HG03280 (cell line): ENCODE measurements at regions not wholly inside any gene's neighbourhood (a gene's known extent, or its start where the extent isn't known, plus 50 kb on each side); places are given as distances from the start of the nearest gene placed in this dataset.
"Not testable (repeated sequence)": the region's sequence is repeated elsewhere in the genome, so short reads cannot be mapped to it uniquely, and the experiment has no call there.

Experiments used
- ATAC-seq: cut with Tn5 transposase; IDR thresholded peaks from one replicate; pipeline ENCODE4 v1.9.1; 2021; ENCODE audit warnings: mild to moderate bottlenecking, moderate library complexity; ENCODE audit not compliant: unreplicated experiment

DNA sequence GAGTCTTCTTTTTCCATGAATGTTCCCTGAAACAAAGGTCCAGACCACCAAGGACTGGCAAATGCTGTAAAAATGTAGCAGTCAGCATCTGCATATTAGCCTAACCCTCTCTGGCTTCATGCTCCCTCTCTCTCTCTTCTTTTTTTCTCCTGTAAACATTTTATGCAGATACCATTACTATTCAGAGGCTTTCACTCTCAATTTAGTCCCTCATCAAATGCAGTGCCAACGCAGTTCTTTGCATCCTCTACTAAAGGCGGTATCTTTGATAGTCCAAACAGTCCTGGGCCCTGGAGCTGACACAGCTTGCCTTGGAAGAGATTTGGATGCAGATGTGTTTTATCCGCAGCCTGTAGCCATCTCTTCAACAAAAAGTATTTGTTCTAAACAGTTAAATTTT is 167.1 kb upstream of the MMS22L start:
- ATAC-seq, result no peak

DNA sequence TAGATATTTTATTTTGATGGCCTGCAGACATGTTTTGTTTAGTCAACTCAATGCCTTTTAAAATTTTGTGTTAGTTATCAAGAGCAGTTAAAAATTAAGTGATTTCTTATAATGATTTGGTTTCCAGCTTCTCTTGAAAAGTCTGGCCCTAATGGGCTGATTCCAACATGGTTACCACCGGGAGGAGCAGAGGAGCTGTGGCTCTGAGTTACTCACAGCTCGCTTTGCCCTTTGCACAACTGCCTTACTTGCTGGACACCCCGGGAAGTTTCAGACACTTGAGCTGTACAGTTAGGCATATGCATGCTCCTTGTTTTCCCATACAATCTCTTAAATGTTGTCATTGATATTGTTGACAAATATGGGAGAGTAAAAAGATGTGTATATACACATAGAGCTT is 173.1 kb upstream of the MMS22L start:
- ATAC-seq, result no peak

DNA sequence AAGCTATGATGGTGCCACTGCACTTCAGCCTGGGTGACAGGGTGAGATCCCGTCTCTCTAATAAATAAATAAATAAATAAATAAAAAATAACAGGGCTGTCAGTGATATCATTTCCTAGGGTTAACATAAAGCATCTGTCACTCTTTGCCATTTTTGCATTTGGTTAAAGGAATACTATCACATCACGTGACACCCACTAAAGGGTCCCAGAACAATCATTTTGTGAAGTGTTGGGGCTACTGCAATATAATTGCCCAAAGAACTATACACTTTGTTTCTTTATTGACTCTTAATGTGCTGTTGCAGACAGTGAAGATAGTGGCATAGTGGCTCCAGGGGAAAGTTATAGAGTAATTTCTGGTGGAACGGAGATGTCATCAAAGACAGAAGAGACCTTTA is 176.5 kb upstream of the MMS22L start:
- ATAC-seq, result no peak

DNA sequence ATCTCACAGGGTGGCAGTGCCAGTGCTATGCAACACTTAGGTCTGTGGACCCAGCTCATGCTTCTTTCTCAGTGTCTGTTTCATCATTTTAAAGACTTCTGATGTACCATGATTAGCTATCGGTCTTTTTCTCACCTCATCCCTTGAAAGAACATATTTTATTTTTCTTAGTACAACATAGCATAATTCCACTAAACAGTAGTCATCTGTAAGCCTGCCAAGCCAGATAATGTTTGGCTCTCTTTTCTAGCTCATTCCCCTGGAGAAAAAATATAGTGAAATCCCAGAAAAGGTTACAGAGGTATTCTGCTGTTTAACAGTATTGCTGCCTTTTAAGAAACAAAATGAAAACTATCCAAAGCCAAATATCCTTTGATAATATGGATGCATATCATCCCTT is 177.0 kb upstream of the MMS22L start:
- ATAC-seq, result no peak

DNA sequence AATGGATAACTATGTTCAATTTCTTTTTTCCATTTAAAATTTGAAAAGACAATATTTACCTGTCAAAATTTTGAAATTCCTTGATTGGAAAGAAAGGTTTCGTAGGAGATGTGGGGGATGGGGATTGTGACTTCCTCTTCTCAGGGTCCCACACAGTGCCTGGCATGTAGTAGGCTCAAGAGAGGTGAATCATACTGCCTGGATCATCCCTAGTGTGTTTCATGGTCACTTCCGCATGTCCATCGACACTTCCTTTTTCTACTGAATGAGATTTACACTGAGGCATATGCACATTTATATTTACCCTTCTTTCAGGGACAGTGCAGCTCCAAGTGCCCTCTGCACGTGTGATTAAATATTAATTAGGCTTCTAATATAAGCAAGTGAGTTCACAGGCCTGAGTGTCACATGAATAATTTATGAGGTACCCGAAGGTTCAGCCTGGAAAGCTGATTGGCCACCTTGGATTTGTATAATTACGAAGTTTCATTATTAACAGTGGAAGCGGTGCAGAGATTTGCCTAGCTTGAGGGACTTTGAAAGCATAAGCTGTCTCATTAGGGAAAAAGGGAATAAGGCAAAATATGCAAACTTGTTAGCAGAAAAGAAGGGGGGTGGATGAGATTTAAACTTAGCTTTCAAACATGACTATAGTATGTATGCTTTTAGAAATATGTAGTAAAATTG is 177.5 kb upstream of the MMS22L start:
- ATAC-seq, result no peak

DNA sequence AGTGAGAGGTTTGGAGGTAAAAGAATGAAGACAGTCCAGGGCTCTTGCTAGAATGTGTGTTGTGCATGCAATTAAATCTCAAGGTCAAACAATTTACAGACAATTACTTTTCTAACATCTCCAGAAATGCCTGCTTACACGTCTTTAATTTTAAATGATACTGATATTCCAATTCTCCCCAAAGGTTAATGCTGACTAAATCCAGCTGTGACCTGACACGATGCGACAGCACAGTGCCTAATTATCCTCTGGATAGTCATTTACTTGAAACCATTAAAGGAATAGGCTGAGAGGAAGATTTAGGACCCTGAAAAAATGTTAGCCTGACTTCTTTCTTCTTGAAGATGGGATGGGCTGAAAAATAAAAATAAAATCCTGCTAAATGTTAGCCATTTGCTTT is 178.2 kb upstream of the MMS22L start:
- no peak for ATAC-seq

DNA sequence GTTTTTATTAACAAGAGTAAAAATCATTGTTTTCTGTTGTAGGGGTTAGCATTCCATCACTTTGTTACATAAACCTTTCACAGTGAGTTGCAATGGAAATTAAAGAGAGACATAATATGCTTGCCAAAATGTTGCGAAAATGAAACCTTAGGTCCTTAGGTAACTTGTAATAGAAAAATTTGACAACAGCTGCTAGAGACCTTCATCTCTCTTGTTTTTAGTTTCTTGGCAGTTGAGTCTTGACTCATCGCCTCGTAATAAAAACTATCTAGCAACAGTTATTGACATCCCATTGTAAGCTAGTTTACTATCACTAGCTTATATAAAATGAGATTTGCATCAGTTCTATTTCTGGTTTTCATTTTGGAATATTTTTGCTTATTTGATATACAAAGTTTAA is 179.0 kb upstream of the MMS22L start:
- no peak for ATAC-seq

DNA sequence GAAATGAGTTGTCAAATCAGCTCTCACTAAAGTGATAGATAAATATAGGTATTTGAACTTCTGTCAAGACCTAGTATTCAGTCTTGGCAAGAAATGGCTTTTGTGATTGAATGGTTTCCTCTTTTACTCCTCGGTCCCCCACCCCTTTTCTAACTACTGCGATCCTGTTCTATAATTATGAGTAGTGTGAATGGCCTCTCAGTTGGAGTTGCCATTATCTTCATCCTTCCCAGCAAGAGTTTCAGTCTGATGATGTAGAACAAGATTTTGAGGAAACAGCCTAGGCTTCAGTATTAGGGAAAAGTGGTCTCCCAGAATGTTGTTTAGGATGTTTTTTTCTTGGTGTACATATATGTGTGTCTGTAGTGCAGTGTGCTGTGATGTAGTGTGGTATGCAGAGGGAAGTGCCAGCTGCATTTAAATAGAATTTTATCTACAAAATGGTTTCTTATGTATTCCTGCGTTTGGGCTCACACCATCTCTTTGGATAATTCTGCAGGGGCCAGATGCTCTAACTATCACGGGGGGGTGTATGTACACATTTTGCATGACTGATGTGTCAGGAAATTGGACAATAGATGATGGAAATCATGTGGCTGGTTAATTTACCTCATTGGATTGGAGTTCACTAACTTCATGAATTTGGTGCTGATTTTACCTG is 180.1 kb upstream of the MMS22L start:
- ATAC-seq, result no peak

DNA sequence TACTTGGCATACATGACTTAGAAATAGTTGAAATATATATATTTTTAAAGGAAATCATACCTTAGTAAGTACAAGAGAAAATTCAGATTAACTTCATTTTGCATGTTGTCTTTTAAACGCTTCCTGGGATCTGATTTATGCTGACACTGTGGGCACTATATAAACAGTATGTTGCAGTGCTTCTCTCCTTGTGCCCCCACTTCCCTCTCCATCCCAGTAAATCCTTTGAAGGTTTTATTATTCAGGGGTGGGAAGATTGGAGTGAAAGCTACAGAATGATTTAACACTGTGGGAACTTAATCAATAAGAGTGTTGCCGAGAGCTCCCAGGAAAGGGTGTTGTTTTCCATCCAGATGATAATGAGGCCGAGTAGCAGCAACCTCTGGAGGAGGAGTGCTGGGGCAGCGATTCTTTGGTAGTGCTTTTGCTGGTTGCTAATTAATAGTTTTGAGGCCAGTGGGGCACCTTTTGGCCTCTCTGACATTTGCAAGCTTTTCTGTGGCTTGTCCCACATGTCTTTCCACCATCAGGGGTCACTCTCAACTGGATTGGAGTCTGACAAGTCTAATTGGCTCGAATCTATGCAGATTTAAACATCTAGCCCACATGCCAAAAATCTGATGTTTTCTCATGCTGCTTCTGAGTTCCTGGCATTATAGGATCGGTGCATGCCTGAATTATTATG is 183.0 kb upstream of the MMS22L start:
- no peak for ATAC-seq

DNA sequence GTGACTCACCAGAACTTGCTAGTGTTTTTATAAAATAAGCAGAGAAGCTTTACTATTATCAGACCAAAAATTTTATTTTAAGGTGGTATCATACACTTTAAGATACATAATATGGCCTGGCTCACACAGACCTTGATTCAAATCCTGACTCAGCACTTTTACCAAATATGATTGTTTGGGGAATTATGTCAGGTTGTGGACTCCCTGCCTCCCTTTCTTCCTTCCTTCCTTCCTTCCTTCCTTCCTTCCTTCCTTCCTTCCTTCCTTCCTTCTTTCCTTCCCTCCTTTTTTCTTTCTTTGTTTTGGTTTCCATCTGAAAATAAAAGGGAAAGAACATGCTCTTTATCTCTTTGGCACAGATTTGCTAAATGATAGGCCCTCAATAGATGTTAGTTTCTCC is 186.0 kb upstream of the MMS22L start:
- ATAC-seq, result no peak

DNA sequence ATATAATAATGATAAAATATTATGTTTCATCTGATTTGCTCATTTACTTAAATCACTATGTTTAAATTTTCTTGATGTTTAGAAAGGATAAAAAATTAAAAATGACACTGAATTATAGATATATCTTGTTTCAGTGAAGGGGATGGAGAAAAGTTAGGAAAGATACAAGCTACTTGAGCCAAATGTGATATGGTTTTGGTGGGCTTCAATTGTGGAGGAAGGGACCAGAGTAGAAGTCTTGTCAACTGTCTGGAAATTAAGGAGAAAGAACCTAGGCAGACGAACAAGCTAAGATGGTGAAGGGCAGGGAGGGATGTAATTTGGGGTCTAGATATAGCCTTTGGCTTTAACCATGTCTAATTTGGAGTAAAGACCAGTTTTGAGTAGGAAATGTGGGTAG is 186.4 kb upstream of the MMS22L start:
- no peak for ATAC-seq

DNA sequence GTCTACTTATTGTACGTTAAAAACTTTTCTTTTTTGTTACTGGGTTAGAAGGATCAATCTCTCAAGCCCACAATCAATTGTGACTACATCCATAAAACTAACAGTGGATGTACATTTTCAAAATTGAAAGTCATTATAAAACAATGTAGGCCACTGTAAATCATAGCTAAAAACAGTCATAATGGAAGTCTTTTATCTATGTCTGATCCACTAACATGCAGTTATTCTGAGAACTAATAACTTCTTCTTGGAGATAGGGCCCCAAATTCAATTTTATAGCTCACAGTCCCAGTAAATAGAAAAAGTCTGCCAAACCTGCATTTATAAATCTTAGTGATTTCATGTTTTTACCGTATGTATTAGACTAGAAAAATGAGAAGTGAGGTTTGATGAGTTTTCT is 187.3 kb upstream of the MMS22L start:
- ATAC-seq, result no peak

DNA sequence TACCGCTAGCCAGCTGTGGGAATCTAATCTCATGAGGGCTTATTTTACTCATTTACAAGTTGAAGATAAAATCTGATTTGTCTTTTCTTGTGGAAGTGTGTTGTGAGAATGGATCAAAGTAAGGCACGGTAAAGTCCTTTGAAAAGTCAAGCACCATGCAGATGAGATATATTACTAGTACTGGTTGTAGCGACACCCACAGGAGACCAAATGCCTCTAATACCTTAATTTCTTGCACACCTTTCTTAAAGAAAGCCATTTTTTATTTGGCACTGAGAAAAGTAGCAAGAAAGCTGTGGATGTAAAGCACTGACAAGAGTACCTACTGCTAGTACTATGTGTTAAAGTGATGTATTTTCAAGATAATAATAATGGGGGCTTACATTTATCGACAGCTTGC is 191.0 kb upstream of the MMS22L start:
- ATAC-seq, result no peak

DNA sequence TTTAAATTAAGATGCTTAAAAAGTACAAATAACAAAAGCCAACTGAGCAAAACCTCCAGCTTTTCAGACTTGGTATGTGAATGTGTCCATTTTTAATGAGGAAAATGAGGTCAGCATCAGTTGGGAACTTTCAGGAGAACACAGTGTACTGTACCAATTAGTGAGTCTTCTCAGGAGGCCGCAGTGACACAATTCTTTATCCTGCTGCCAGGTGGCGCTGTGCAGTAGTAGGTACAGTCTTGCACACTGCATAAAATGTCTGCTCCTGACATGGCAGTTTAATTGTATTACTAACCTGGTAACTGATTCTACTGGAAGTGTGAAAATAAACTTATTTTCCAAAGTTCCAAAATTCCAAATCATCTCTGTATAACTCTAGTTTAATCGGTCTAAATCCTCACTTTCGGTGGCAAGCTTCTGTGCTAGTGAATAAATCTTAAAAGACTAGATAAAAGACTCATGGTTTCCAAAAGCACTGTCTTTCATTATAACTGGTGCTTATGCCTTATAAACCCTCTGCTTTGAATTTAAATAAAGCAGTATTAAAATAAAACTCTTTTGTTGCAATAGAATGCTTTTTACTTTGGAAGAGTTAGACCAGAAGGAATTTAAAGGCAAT is 214.8 kb upstream of the MMS22L start:
- ATAC-seq, result peak; percentile 99

DNA sequence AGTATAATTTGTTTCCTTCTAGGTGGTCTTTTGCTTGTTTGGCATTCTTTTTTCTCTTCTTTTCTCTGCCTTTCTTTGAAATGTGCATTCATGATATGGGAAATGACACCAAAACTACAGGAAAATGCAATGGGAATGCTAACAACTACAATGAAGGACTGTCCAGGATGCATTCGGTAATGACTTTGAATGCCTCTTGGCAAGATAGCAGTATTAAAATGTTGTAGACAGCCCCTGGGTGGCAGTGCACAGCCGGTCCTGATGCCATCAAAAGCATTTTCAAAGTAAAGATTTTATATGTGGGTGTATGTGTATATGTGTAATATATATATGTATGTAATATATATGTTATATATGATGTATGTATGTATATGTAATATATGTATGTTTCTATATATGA is 218.8 kb upstream of the MMS22L start:
- ATAC-seq, result no peak

DNA sequence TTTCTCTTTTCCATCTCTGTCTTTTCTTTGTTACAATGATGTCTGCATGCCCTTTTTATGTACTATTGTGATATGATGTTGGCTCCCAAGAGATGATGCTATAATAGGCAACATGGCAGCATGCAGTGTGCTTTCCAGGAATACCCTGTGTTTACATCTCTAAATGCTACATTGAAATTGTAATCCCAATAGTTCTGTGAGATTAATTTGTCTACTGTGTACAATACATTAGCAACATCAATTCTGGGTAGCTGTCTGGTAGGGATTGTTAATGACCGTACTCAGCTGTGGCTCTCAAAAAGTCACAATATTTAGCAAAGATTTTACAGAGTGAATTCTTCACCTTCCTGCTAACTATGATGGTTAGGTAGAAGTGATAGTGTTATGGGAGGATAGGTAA is 225.6 kb upstream of the MMS22L start:
- ATAC-seq, result no peak

DNA sequence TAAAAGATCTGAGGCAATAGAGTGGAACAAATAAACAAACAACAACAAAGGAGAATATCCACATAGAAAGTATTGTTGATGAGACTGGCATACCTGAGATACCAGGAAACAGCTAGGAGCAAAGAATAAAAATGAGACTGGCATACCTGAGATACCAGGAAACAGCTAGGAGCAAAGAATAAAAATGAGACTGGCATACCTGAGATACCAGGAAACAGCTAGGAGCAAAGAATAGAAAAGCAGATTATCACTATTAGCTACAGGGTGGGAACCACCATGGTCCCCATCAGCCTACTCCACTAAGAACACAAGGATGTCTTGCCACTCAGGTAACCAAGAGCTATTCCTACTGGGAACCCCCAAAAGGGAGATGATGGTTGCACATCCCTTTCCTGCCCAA is 230.2 kb upstream of the MMS22L start:
- ATAC-seq, result not testable (repeated sequence)

DNA sequence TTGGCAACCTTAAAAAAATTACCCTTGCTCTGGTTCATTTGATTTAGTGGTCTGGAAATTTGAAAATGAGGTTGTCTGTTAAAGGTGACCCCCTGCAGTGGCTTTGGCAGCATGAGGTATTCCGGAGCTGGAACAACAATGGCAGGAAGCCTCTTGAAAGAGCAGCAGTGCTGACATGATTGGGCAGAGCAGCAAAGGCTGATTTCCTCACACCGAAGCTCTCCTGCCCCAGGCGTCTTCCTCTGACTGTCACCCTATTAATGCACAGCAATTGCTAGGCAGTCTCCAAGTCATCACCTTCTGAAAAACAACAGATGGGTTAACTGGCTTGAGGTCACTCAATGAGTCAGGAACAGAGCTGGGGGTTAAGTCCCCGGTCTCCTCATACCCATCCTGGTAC is 241.8 kb upstream of the MMS22L start:
- no peak for ATAC-seq

DNA sequence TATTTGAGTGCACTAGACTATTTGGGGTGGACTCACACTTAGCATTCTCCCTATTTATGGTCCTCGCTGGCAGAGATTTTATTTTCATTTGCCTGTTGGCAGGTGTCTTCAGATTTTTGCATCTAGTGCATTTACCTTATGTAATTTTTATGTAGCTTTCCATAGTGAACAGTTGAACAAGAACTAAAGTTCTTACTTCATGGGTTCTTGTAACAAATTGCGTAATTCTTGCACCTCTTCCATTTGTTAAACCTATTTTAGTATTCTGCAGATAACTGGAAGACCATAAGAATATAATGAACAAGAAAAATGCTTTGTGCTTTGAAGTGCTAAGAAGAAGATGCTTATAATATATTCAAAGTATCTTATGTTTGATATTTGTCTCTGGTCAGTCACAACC is 252.8 kb upstream of the MMS22L start:
- no peak for ATAC-seq

DNA sequence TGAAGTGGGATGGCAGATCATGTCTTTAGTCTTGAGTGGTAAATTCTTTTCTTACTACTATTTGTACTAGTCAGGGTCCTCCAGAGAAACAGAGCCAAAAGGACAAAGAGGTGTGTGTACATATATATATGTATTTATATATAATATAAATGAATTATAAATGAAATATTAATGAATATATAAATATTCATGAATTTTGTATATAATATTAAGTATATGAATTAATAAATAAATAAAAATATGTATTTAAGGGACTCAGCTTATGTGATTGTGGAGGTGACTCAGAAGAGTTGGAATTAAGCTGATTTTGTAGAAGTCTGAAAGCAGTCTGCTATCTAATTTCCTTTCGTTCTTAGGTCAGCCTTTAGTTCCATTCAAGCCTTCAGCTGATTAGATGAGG is 265.3 kb upstream of the MMS22L start:
- ATAC-seq, result no peak

DNA sequence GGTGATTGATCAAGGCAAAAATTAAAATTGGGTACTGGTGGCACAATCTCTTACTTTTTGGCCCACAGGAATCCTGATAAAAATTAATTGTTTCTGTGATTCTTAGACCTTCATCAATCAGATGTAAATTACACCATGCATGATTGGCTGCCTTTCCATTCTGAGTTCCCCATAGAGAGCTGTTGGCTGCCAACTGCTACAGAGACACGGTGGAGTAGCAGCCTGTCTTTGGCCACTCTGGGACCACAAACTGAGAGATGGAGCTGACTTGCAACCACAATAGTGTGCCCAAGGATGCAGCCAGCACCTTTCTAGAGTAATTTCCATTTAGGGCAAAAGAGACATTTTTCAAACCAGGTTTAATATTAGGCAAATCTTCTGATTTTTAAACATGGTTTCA is 274.3 kb upstream of the MMS22L start:
- no peak for ATAC-seq

DNA sequence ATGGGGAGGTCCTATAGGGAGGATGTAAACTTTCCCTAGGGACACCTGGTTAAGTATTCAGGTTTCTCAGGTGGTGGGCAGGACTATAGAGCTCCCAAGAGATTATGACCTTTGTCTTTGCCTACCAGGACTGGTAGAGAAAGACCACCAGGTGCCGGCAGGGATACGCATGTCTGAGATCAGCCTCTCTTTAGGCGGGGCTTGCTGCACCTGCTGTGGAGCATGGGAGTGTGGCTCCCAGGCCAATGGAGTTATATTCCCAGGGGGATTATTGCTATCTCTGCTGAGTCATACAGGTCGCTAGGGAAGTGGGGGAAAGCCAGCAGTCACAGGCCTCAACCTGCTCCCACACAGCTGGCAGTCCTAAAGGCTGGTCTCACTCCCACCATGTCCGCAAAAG is 280.5 kb upstream of the MMS22L start:
- ATAC-seq, result no peak
